NCI-H1417 treated with DMSO at 0.1 percent for 48 hours (cell line): ENCODE measurements at regions not wholly inside any gene's neighbourhood (a gene's known extent, or its start where the extent isn't known, plus 50 kb on each side); places are given as distances from the start of the nearest gene placed in this dataset.

ENCODE experiments used
- DNase-seq: peaks from one replicate; lab custom pipeline; 2025; lab: John Stamatoyannopoulos, UW

- DNase-seq, result no peak
Observed at GRCh38 chr9:28730111-28730510, 1156.8 kb upstream of the C9orf72 start.

GRCh38 chr9:28735738-28736342, 1162.6 kb upstream of the C9orf72 start:
- DNase-seq, result no peak

DNA sequence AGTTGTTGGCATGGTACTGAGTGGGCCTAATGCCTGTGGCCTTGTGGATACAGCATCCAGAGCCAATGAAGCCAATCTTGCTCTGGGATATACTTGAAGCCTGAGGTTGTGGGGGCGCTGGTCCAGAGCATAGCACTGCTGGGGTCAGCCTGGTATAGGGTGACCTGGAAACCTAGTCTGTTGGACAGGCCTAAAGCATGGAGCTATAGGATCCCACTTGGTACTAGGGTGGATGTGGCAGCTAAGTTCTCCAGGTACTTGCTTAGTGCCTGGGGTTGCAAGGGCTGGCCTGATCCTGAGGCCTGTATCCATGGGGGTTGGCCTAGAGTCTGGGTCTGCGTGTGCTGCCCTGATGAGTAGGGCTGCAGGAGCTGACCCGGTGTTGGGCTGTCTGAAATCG, 1168.2 kb upstream of the C9orf72 start:
- no peak for DNase-seq

- no peak for DNase-seq
Observed at GRCh38 chr9:28747351-28747985, 1174.2 kb upstream of the C9orf72 start.

- no peak for DNase-seq
Observed at GRCh38 chr9:28750136-28750535, 1176.9 kb upstream of the C9orf72 start.

DNA sequence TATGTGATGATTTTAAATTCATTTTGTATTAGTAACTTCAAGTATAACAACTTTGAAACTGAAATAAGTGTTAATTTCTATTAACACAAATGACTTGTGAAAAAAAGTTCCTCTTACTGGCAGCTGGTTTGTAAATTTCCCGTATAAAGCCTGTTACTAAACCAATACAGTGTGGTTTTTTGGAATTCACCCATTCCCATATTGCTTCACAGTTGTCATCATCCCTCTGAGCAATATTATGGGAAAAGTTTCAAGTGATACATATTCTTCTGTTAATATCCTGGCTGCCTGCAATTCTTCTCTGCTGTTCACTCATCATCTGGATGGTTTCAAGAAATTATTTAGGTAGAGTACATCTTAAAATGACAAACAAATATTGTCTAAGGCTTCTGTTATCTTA, 1185.1 kb upstream of the C9orf72 start:
- no peak for DNase-seq

DNA sequence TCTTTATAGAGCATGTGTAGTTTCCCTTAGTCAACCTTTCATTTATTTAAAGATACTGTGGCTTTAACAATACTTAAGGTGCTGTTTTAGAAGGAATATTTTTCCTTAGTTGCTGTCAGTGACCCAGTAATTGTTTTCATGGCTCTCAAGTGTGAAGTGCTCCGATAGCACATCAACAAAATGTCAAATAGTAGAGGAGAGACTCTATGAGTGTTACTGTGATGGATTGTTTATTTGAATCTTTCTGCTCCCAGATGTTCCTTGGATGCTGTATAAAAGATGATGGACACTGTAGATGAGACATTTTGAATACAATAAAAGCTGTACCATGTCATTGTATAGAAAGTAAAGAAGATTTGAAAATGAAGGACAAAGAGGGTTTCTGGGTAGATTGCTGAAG, 1185.7 kb upstream of the C9orf72 start:
- DNase-seq, result no peak

DNA sequence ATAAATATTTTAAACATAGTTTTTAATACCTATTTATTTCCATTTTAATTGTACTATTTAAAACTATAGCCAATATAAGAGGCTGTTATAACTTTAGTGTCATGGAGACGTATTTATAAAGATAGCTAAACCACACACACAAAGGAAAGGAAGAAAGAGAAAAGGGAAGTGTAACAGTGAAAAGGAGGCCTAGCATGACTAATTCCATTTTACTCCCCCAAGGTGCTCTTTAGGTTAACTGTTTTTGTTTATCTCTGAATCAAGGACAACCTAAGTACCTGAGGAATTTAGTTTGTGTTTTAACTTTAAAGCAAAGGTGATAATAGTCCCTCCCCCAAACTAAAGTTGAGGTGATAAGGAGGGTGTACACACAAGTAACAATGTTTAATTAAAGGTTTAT, 1188.9 kb upstream of the C9orf72 start:
- no peak for DNase-seq

GRCh38 chr9:28764532-28764931, 1191.3 kb upstream of the C9orf72 start:
- DNase-seq, result no peak

DNA sequence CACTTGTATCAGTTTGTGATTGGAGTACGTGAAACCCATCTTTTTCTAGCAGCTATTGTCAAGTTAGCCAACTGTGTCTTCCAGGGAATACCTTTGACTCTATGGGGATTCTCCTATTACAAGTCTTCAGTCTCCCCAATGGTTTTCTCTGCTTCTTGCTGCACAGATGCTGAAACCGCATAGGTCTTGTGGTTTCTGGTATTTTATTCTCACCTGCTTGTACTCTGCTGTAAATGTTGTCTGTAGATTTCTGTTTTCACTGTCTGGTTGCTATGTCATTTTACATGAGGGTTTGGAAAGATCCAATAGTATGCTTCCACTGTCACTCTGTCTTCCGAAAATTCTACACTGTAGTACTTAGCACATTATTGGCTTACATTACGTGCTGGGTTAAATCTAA, 1196.9 kb upstream of the C9orf72 start:
- DNase-seq, result no peak

- DNase-seq, result no peak
Observed at GRCh38 chr9:28770827-28771226, 1197.5 kb upstream of the C9orf72 start.

GRCh38 chr9:28774433-28775235, 1201.4 kb upstream of the C9orf72 start:
- peak; percentile 6 for DNase-seq

GRCh38 chr9:28779243-28779642, 1206.0 kb upstream of the C9orf72 start:
- no peak for DNase-seq

- DNase-seq, result no peak
Observed at GRCh38 chr9:28781481-28781880, 1208.2 kb upstream of the C9orf72 start.

GRCh38 chr9:28782630-28783029, 1209.3 kb upstream of the C9orf72 start:
- DNase-seq, result no peak

DNA sequence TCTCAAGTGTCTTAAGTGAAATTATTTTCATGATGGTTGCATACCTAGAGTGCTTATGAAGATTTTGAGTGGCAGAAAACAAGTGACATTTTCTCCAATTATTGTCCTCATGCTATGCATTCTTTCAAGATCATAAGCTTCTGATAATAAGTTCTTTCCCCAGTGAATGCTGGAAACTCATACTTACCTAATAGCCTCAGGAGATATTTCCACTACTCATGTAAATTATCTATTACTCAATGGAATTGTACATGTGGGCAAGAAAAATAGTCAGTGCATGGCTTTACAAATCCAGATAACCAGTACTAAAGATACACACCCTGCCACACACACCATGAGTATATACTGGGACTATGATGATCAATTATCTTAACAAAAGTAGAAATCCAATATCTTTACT, 1219.4 kb upstream of the C9orf72 start:
- DNase-seq, result no peak

- no peak for DNase-seq
Observed at GRCh38 chr9:28799876-28800275, 1226.6 kb upstream of the C9orf72 start.

DNA sequence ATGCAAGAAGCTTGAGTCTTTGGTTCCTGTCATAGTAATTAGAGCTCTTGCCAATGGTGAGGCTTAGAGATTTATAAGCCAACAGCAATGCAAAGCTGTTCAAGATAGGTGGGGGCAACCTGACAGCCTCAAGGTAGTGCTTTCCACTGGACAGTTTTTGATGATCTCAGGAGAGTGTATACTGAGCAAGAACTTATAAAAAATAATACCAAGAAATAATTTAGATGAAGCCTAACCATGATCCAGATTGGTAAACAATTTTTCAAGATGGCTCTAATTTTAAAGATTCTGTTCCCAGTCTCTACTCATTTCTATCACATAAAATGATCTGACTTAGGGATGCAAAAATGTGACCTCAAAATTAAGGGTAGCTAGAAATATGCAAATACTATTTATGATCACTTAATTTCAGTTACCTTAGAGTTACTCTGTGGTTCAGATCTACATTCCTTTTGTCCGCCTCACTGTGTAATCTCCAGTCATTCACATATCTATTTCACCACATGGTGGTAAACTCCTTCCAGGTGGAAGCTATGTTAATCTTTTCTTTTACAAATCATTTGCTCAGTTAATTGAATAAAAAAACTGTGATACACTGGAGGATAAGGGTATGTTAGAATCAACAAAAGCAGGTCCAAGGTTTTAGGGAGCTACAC, 1228.0 kb upstream of the C9orf72 start:
- no peak for DNase-seq

DNA sequence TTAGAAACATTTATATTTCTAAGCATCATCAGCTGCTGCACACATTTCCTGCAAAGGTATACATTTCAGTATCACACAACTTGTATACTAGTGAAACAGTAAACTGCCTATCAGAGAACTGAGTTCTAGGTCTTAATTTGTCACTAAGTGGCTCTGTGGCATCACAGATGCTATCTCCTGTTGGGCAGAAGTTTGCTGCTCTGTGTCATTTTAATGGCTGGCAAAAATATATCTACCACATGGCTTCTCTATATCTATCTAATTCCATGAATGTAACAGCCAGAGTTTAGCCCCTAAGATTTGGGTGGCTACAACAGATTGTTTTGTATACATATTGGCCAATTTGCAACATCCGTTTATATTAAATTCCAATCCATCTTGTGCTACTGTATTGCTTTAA, 1231.9 kb upstream of the C9orf72 start:
- DNase-seq, result no peak

DNA sequence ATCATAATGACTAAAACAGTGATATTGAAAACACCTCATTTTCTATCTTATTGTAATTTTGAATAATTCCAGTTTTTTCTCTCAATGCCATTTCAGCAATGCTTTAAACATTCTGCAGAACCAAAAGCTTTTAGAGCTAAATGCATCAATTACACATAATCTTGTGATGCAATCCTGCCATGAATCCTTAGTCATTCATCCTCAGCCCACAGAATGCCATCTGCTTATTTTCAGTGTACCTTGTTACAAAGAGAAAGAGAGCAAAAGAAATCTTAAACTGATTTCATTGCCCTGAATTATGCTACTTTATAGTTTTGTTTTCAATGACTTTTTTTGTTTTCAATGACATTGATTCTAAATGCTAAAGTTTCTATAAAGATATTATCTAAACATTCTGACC, 1234.8 kb upstream of the C9orf72 start:
- no peak for DNase-seq

DNA sequence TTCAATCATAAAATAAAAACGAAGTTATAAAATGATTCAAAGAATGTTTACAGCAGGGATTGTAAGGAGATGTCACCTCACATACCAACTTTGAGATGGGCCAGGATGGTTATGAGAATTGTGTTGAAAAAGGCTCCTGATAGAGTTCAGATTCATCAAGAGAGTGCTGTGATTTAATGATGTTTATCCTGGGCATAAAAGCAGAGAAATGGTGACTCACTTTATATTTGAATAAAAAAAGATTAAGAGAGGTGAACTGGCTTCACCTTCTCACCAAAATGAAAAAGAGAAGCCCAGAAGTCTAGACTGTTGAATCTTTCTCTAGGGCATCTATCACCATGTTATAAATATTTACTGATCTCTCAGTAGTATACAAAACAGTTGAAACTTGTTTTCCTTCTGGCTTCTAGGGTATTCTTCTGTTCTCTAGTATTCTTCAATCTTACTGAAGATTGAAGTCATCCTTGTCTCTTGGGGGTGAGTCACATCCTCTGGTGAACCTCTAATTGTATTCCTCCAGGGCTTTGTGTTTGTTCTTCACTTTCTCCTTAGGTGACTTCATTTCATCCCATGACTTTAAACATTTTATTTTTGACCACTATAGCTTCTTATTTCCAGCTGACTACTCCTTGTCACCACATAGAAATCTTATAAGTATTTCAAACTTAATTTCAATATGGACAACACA, 1237.3 kb upstream of the C9orf72 start:
- no peak for DNase-seq

GRCh38 chr9:28820741-28821140, 1247.5 kb upstream of the C9orf72 start:
- no peak for DNase-seq
